CD4-positive, alpha-beta T cell treated with Interleukin-17A for 1 hour (primary cell): ENCODE measurements at regions not wholly inside any gene's neighbourhood (a gene's known extent, or its start where the extent isn't known, plus 50 kb on each side); places are given as distances from the start of the nearest gene placed in this dataset.
"Not testable (repeated sequence)": the region's sequence is repeated elsewhere in the genome, so short reads cannot be mapped to it uniquely, and the experiment has no call there.

Experiments used
- DNase-seq: peaks from one replicate; pipeline ENCODE4 v3.0.0-alpha.2; 2020

DNA sequence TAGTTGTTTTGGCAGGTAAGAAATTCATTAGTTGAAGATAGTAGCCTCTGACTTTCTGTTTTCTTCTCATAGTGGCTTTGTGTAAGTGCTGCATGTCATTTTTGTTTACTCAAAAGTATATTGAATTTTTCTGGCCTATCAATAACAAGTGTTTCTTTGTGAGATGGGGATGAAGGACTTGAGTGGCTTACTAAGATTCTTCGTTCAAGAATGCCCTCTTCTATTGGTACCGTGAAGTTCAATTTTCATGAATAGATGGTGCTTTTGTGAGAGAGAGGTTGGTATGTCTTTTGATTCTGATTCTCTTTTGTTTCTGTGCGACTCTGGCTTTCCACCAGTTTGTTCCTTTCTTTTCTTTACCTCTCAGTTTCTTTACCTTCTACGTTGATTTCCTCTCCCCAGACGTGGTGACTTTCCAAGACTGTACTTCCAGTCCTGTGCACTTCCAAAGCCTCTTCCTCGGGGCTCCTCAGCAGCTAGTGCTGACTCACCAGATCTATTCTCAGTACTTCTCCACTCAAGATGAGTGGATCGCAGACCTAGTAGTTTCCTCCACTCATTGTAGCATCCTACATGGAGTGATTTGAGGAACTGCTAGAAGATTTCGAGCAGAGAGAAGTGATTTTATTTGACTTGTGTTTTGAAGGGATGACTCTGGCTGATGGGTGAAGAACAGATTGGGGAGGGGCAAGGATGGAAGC, 82.0 kb upstream of the EPHB3 start:
- DNase-seq: no peak

GRCh38 chr3:184480831-184481230, 80.8 kb upstream of the EPHB3 start:
- DNase-seq: no peak

DNA sequence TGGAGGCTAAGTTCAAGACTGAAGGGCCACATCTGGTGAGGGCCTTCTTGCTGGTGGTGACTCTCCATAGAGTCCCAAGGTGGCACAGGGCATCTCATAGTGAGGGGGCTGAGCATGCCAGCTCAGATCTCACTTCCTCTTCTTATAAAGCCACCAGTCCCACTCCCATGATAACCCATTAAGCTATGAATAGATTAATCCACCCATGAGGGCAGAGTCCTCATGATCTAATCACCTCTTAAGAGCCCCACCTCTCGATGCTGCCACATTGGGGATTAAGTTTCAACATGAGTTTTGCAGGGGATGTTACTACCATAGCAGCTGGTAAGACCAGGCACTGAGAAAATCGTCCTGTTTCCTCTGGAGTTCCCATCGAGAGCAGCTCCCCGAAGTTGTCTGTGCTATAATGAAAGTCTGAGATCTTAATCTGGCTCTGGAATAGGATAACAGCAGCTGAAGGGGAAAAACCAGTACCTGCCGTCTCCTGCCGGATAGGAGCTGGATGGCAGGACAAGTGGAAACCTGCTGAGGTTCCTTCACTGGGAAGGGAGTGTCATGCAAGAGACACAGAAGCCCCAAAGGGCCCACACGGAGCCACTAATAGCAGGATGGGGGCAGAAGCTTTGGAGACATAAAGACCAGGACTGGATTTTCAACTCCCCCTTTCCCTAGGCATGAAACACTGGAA, 79.5 kb upstream of the EPHB3 start:
- DNase-seq: no peak

DNA sequence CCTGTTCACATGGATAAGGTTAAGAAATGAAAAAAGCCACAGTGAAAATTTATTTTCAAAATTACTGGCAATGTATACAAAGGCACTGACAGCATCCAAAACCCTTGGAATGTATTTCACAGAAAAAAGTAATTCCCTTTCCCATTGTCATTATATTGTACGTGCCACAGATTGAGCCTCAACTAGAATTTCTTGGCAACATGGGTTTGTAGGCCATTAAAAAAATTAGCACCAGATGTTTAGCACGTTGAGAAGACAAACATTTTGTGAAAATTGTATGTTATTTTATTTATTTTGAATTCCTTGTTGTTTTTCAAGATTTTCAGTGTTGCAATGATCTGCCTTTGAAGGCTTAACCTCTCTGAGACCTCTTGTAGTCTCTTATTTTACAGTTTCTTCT, 76.3 kb upstream of the EPHB3 start:
- DNase-seq: no peak

DNA sequence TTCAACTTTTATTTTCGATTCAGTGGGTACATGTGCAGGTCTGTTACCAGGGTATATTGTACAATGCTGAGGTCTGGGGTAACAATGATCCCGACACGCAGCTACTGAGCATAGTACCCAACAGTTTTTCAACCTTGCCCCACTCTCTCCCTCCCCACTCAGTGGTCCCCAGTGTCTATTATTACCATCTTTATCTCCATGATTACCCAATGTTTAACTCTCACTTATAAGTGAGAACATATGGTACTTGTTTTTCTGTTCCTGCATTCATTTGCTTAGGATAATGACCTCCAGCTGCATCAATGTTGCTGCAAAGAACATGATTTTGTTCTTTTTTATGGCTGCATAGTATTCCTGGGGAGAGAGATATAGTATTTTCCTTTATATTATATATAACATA, 75.7 kb upstream of the EPHB3 start:
- no peak for DNase-seq

- no peak for DNase-seq
These were observed 75.0 kb upstream of the EPHB3 start for GRCh38 chr3:184486614-184487013.

GRCh38 chr3:184488577-184488976, 73.0 kb upstream of the EPHB3 start:
- DNase-seq: no peak

DNA sequence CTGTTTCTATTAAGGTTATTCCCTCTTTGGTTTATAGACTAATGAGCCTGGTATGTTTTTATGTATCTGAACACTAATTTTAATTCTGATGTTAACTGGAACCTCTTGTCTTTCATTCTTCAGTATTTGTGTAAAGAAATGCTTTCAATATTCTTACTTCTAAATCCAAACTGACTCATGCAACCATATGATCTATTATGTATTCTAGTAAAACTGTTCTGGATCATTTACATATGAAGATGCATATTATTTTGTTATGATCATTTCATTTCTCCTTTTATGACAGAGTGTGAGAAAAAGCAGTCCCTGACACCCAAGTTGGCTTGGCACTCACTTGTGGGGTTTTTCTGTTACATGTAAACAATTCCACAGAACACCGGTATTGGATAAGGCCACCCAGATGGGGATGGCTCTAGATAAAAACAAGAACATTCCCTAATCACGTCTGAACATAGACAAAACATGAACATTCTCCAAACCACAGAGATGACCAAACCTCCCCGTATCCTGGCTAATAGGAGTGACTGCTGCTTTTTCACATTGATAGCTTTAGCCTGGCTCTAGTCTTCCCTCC, 72.2 kb upstream of the EPHB3 start:
- DNase-seq: no peak

GRCh38 chr3:184491011-184491576, 70.5 kb upstream of the EPHB3 start:
- no peak for DNase-seq

DNA sequence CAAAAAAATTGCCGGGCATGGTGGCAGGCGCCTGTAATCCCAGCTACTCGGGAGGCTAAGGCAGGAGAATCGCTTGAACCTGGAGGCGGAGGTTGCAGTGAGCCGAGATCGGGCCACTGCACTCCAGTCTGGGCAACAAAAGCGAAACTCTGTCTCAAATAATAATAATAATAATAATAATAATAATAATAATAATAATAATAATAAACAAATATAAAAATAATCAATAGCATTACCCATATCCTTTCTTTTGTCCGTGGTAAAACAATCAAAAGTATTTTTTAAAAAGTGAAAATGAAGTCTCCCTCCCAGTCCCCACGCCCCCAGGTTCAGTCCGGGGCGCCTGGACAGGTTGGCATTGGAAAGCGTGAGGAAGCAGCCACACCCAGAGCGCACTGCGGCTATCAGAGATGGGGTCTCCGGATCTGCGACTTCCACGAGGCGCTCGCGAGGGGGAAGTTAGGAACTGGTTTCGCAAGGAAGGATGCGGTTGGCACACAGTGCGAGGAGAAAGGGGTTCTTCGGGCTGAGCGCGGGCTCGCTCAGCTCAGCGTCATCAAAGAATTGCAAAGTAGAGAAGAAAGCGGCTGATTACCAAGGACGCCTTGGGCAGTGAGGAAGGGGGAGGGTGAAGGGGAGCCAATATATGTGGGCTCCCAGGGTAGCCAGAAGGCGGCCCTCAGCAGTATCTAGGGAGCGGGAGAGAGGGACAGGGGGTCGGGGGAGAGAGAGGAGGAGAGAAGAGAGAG, 69.5 kb upstream of the EPHB3 start:
- no peak for DNase-seq

DNA sequence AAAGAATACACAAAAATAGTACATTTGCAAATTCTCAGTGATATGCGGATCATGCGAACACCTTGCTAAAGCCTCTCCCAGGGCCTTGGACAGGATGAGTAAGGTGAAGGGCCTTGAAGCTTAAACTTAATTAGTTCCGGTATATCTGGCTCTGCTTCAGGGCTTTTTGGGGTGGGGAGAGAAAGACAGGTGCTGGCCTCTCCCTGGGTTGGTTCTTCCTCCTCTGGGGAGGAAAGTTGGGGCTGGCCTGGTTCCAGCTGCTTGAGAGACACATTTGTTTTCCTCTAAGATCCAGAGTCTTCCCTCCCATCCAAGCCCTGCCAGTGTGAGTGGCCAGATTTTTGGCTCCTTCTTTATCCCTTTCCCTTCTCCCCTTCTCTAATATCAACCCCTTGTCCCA, 64.7 kb upstream of the EPHB3 start:
- DNase-seq: no peak

GRCh38 chr3:184497804-184498203, 63.8 kb upstream of the EPHB3 start:
- DNase-seq: no peak

GRCh38 chr3:184498986-184499606, 62.5 kb upstream of the EPHB3 start:
- DNase-seq: no peak

DNA sequence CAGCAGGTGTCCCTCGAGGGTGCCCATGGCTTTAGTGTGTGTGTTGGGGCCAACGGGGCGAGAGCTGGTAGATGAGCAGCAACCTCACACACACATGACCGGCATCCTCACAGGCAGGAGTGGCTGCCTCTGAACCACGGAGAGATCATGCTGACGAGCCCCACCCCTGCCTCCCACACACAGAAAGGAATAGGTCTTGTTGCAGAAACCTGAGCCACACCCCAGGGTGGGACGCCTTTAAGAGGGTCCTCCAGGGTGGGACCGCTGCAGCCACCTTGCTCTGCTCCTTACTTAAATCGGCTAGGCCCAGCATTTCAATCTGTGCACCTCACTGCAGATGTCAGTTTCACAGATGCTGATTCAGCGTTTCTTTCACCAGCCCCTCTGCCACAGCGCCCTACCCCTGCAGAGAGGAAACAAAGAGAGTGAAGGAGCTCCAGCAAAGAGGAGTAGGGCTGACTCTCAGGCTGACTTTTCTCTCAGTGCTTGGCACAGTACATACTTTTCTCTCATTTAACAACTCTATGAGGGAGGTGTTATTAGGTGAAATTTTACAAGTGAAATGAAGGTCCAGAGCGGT, 61.2 kb upstream of the EPHB3 start:
- DNase-seq: no peak

DNA sequence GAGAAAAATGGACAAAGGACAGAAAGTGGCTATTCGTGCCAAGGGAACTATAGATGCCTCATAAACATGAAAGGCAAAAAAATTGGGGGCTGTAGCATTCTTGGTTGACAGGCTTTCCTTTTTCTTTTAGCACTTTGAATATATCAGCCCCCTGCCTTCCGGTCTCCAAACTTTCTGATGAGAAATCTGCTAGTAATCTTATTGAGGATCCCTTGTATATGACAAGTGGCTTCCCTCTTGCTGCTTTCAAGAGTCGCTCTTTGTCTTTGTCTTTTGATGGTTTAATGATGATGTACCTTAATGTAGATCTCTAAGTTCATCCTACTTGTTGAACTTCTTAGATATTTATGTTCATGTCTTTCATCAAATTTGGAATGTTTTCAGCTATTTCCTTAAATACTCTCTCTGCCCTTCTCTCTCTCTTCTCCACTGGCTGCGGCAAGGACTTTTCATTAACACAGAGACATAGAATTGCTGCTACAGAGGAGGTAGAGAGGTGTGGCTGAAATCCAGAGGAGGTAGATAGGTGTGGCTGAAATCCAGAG, 59.4 kb upstream of the EPHB3 start:
- no peak for DNase-seq

DNA sequence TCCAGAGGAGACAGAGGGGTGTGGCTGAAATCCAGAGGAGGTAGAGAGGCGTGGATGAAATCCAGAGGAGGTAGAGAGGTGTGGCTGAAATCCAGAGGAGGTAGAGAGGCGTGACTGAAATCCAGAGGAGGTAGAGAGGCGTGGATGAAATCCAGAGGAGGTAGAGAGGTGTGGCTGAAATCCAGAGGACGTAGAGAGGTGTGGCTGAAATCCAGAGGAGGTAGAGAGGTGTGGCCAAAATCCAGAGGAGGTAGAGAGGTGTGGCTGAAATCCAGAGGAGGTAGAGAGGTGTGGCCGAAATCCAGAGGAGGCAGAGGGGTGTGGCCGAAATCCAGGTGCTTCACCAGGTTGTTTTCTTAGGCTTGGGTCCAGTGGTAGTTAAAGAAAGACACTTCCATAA, 58.7 kb upstream of the EPHB3 start:
- DNase-seq: not testable (repeated sequence)

GRCh38 chr3:184503647-184504046, 57.9 kb upstream of the EPHB3 start:
- no peak for DNase-seq

GRCh38 chr3:184505076-184505878, 56.3 kb upstream of the EPHB3 start:
- DNase-seq: no peak

- no peak for DNase-seq
These were observed 55.0 kb upstream of the EPHB3 start for GRCh38 chr3:184506561-184506991.

DNA sequence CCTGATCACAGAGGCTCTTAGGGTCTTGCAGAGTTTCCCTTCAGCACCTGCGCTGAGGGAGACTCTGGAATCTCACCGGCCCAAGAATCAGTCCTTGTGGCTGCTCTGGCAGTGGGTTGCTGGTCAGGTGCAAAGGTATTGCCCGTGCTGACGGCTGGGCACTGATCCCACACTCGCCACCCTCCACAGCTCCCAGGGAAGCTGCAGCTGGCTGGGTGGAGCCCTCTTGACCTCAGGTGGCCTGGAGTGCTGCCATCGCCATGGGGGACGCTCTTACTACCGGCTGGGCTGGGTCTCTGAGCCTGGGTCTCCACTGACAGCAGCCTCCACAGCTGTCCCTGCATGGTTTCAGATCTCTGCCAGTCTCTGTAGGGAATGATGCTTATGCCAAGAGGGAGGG, 52.6 kb upstream of the EPHB3 start:
- no peak for DNase-seq

- no peak for DNase-seq
These were observed 49.8 kb upstream of the EPHB3 start for GRCh38 chr3:184511741-184512140.
